Spleen (tissue), 7 donors: ENCODE measurements at regions not wholly inside any gene's neighbourhood (a gene's known extent, or its start where the extent isn't known, plus 50 kb on each side); places are given as distances from the start of the nearest gene placed in this dataset.

ENCODE experiments used
- CTCF ChIP-seq, 11 experiments: fragments of 200-600 bp in 7 of 11; fragments of 450-650 bp in 4 of 11; sonication (generic) in 4 of 11; IDR thresholded peaks in 8 of 11; conservative IDR thresholded peaks in 3 of 11; 1 replicate in 7 of 11; 2 replicates in 4 of 11; pipeline versions ENCODE4 v1.4.0 to v1.8.0; 2016 to 2021; ENCODE audit warnings: antibody characterized with exemption in 11 of 11, inconsistent platforms in 4 of 11, mild to moderate bottlenecking in 1 of 11
- POLR2A ChIP-seq, 3 donors: fragments of 450-650 bp; IDR thresholded peaks; one replicate each; pipeline ENCODE4 v1.5.1; 2017; ENCODE audit warnings: antibody characterized with exemption in 3 of 3, mild to moderate bottlenecking in 1 of 3
- POLR2AphosphoS5 ChIP-seq, 3 donors: sonication (generic); formaldehyde crosslinking; IDR thresholded peaks; one replicate each; pipeline ENCODE4 v1.5.1; 2017; ENCODE audit warnings: antibody characterized with exemption in 3 of 3
- donor health status: DM: no; HTN: no; CAD: no; lungs with moderate emphysema.
- donor health status: DM: no; HTN: no; CAD: no.
- donor health status: DM: no; HTN: no; CAD: no.

GRCh38 chr15:69939513-69940440 lies 157.9 kb downstream of the TLE3 start:
- TF ChIP-seq CTCF (IDR thresholded peaks at IDR 0.05 in 8 of 11, conservative IDR thresholded peaks at IDR 0.05 in 3 of 11): no peak
- TF ChIP-seq POLR2AphosphoS5 (IDR thresholded peaks at IDR 0.05): no peak
- TF ChIP-seq POLR2A (IDR thresholded peaks at IDR 0.05): no peak
